ENCODE measurements at regions not wholly inside any gene's neighbourhood (a gene's known extent, or its start where the extent isn't known, plus 50 kb on each side); places are given as distances from the start of the nearest gene placed in this dataset.

- TF ChIP-seq PRDM10 (tag by site-specific recombination; IDR thresholded peaks at IDR 0.05) (no peak), CTCF (tag by site-specific recombination; IDR thresholded peaks at IDR 0.05) (no peak)
Observed at GRCh38 chr5:173501922-173502321, 114.5 kb downstream of the BOD1 start.
